Left lung (tissue), 4 donors: ENCODE measurements at regions not wholly inside any gene's neighbourhood (a gene's known extent, or its start where the extent isn't known, plus 50 kb on each side); places are given as distances from the start of the nearest gene placed in this dataset.

ENCODE experiments used
- ATAC-seq: fragments of 200-7000 bp; cut with Tn5 transposase; one replicate; pipeline ENCODE4 v1.9.1; 2020; ENCODE audit warnings: moderate library complexity
- DNase-seq, 4 donors: peaks; one replicate each; pipeline ENCODE4 v3.0.0-alpha.2; 2013 to 2020
- H3K27ac ChIP-seq, 2 donors: fragments of 200-600 bp; sonication (generic) in 1 of 2; one replicate each; pipeline versions ENCODE4 v1.5.0 to v1.8.0; 2020 to 2021
- H3K27me3 ChIP-seq, 2 donors: fragments of 200-600 bp; sonication (generic) in 1 of 2; one replicate each; pipeline versions ENCODE4 v1.5.0 to v1.8.0; 2020 to 2021
- H3K36me3 ChIP-seq, 2 donors: fragments of 200-600 bp; sonication (generic) in 1 of 2; one replicate each; pipeline versions ENCODE4 v1.5.0 to v1.8.0; 2020 to 2021
- H3K4me1 ChIP-seq, 2 donors: fragments of 200-600 bp; one replicate each; pipeline ENCODE4 v1.8.0; 2021
- H3K4me3 ChIP-seq, 2 donors: fragments of 200-600 bp; sonication (generic) in 1 of 2; one replicate each; pipeline versions ENCODE4 v1.5.0 to v1.8.0; 2020 to 2021; ENCODE audit warnings: mild to moderate bottlenecking in 1 of 2
- H3K9me3 ChIP-seq, 2 donors: fragments of 200-600 bp; sonication (generic) in 1 of 2; one replicate each; pipeline versions ENCODE4 v1.5.0 to v1.8.0; 2020 to 2021
- CTCF ChIP-seq, 2 donors: fragments of 200-600 bp; sonication (generic) in 1 of 2; IDR thresholded peaks; one replicate each; pipeline versions ENCODE4 v1.5.0 to v1.8.0; 2021; ENCODE audit warnings: antibody characterized with exemption in 2 of 2
- intact Hi-C, 2 donors: fragments of 100-400 bp; cut with DNase I; formaldehyde crosslinking; loops; one replicate each; pipeline versions ENCODE4 v1.11.2 to v1.14.2; 2022
- donor health status: DM: no; HTN: yes; CAD: no.
- donor health status: DM: no; HTN: no; CAD: no.

GRCh38 chr2:56807861-56808260 lies 624.1 kb downstream of the CCDC85A start:
- ATAC-seq, result no peak
- TF ChIP-seq CTCF (IDR thresholded peaks at IDR 0.05), result no peak

GRCh38 chr2:56811401-56811800 lies 627.6 kb downstream of the CCDC85A start:
- no peak for TF ChIP-seq CTCF (IDR thresholded peaks at IDR 0.05)
- DNase-seq (no peak), ATAC-seq (no peak)
- Histone ChIP-seq H3K9me3 (peaks cover 0 to 5% of the 10 kb centered on the region in 2 donors), H3K27ac (no peak overlapping the region), H3K27me3 (no peaks in the 10 kb centered on the region), H3K4me3 (no peak overlapping the region), H3K36me3 (no peaks in the 10 kb centered on the region), H3K4me1 (no peaks in the 10 kb centered on the region)
- intact Hi-C loops, result no loop called here

More at GRCh38 chr2:56807861-56808260, 624.1 kb downstream of the CCDC85A start:
- peaks cover 0 to 5% of the 10 kb centered on the region in 2 donors for H3K9me3 ChIP-seq
- H3K4me3 ChIP-seq, result no peak overlapping the region
- no peaks in the 10 kb centered on the region for H3K4me1 ChIP-seq
- no peaks in the 10 kb centered on the region for H3K27me3 ChIP-seq
- H3K27ac ChIP-seq, result no peak overlapping the region
- intact Hi-C loops, result no loop called here
- no peaks in the 10 kb centered on the region for H3K36me3 ChIP-seq
- no peak for DNase-seq

- DNase-seq (no peak), ATAC-seq (no peak)
- intact Hi-C loops, result no loop called here
- no peak for TF ChIP-seq CTCF (IDR thresholded peaks at IDR 0.05)
- Histone ChIP-seq H3K27me3 (no peaks in the 10 kb centered on the region), H3K9me3 (peaks cover 0 to 8% of the 10 kb centered on the region in 2 donors), H3K36me3 (no peaks in the 10 kb centered on the region), H3K4me3 (no peak overlapping the region), H3K27ac (no peak overlapping the region), H3K4me1 (no peaks in the 10 kb centered on the region)
Measured at GRCh38 chr2:56812432-56812831, 628.6 kb downstream of the CCDC85A start.

GRCh38 chr2:56813490-56813889 lies 629.7 kb downstream of the CCDC85A start:
- Histone ChIP-seq H3K9me3 (peaks cover 0 to 12% of the 10 kb centered on the region in 2 donors), H3K27me3 (no peaks in the 10 kb centered on the region), H3K4me3 (no peak overlapping the region), H3K36me3 (no peaks in the 10 kb centered on the region), H3K4me1 (no peaks in the 10 kb centered on the region), H3K27ac (no peak overlapping the region)
- ATAC-seq, result no peak
- no peak for DNase-seq
- intact Hi-C loops, result no loop called here
- no peak for TF ChIP-seq CTCF (IDR thresholded peaks at IDR 0.05)

- Histone ChIP-seq H3K36me3 (no peaks in the 10 kb centered on the region), H3K27me3 (no peaks in the 10 kb centered on the region), H3K4me3 (no peak overlapping the region), H3K27ac (no peak overlapping the region), H3K9me3 (peaks cover 0 to 11% of the 10 kb centered on the region in 2 donors), H3K4me1 (no peaks in the 10 kb centered on the region)
- ATAC-seq (no peak), DNase-seq (peak in 1 of 4 donors; percentile 15)
- intact Hi-C loops, result no loop called here
- no peak for TF ChIP-seq CTCF (IDR thresholded peaks at IDR 0.05)
Measured at GRCh38 chr2:56816666-56817065, 632.9 kb downstream of the CCDC85A start.
